ENCODE measurements at regions not wholly inside any gene's neighbourhood (a gene's known extent, or its start where the extent isn't known, plus 50 kb on each side); places are given as distances from the start of the nearest gene placed in this dataset.

- FAIRE-seq (no peak), DNase-seq (ENCODE audit: insufficient read length, low spot score) (no peak)
- TF ChIP-seq PAX5 (IDR thresholded peaks at IDR 0.05; ENCODE audit: insufficient read depth, low read length, severe bottlenecking) (no peak), POU2F2 (IDR thresholded peaks at IDR 0.05; ENCODE audit: low read depth, low read length) (no peak), POLR2A (IDR thresholded peaks at IDR 0.05; ENCODE audit: low read depth, low read length) (no peak), POLR2AphosphoS5 (IDR thresholded peaks at IDR 0.05; ENCODE audit: low read depth, low read length) (no peak), TAF1 (IDR thresholded peaks at IDR 0.05; ENCODE audit: low read depth, low read length) (no peak), SPI1 (IDR thresholded peaks at IDR 0.05; ENCODE audit: low read depth, low read length) (no peak)
Observed at GRCh38 chr6:1247056-1247455, 64.8 kb upstream of the FOXQ1 start.

GRCh38 chr6:1244941-1245340 lies 67.0 kb upstream of the FOXQ1 start:
- no peak for TF ChIP-seq TAF1 (IDR thresholded peaks at IDR 0.05; ENCODE audit: low read depth, low read length)
- TF ChIP-seq POLR2AphosphoS5 (IDR thresholded peaks at IDR 0.05; ENCODE audit: low read depth, low read length): no peak
- TF ChIP-seq SPI1 (IDR thresholded peaks at IDR 0.05; ENCODE audit: low read depth, low read length): no peak
- no peak for TF ChIP-seq POLR2A (IDR thresholded peaks at IDR 0.05; ENCODE audit: low read depth, low read length)
- TF ChIP-seq POU2F2 (IDR thresholded peaks at IDR 0.05; ENCODE audit: low read depth, low read length): no peak
- no peak for TF ChIP-seq PAX5 (IDR thresholded peaks at IDR 0.05; ENCODE audit: insufficient read depth, low read length, severe bottlenecking)
- FAIRE-seq: no peak
- DNase-seq (ENCODE audit: insufficient read length, low spot score): no peak

- TF ChIP-seq POLR2AphosphoS5 (IDR thresholded peaks at IDR 0.05; ENCODE audit: low read depth, low read length) (no peak), TAF1 (IDR thresholded peaks at IDR 0.05; ENCODE audit: low read depth, low read length) (no peak), POLR2A (IDR thresholded peaks at IDR 0.05; ENCODE audit: low read depth, low read length) (no peak), POU2F2 (IDR thresholded peaks at IDR 0.05; ENCODE audit: low read depth, low read length) (no peak), SPI1 (IDR thresholded peaks at IDR 0.05; ENCODE audit: low read depth, low read length) (no peak), PAX5 (IDR thresholded peaks at IDR 0.05; ENCODE audit: insufficient read depth, low read length, severe bottlenecking) (no peak)
- FAIRE-seq: no peak
Observed at GRCh38 chr6:1244278-1244677, 67.6 kb upstream of the FOXQ1 start.

GRCh38 chr6:1242446-1242845 lies 69.5 kb upstream of the FOXQ1 start:
- no peak for TF ChIP-seq PAX5 (IDR thresholded peaks at IDR 0.05; ENCODE audit: insufficient read depth, low read length, severe bottlenecking)
- no peak for TF ChIP-seq SPI1 (IDR thresholded peaks at IDR 0.05; ENCODE audit: low read depth, low read length)
- TF ChIP-seq POLR2AphosphoS5 (IDR thresholded peaks at IDR 0.05; ENCODE audit: low read depth, low read length): no peak
- TF ChIP-seq TAF1 (IDR thresholded peaks at IDR 0.05; ENCODE audit: low read depth, low read length): no peak
- TF ChIP-seq POU2F2 (IDR thresholded peaks at IDR 0.05; ENCODE audit: low read depth, low read length): no peak
- no peak for TF ChIP-seq POLR2A (IDR thresholded peaks at IDR 0.05; ENCODE audit: low read depth, low read length)
- no peak for DNase-seq (ENCODE audit: insufficient read length, low spot score)
- FAIRE-seq: no peak

More at GRCh38 chr6:1244278-1244677, 67.6 kb upstream of the FOXQ1 start:
- no peak for DNase-seq (ENCODE audit: insufficient read length, low spot score)

GRCh38 chr6:1242021-1242420 lies 69.9 kb upstream of the FOXQ1 start:
- TF ChIP-seq POLR2A (IDR thresholded peaks at IDR 0.05; ENCODE audit: low read depth, low read length) (no peak), POLR2AphosphoS5 (IDR thresholded peaks at IDR 0.05; ENCODE audit: low read depth, low read length) (no peak), POU2F2 (IDR thresholded peaks at IDR 0.05; ENCODE audit: low read depth, low read length) (no peak), TAF1 (IDR thresholded peaks at IDR 0.05; ENCODE audit: low read depth, low read length) (no peak), PAX5 (IDR thresholded peaks at IDR 0.05; ENCODE audit: insufficient read depth, low read length, severe bottlenecking) (no peak), SPI1 (IDR thresholded peaks at IDR 0.05; ENCODE audit: low read depth, low read length) (no peak)
- no peak for DNase-seq (ENCODE audit: insufficient read length, low spot score)
- FAIRE-seq: no peak

- FAIRE-seq (no peak), DNase-seq (ENCODE audit: insufficient read length, low spot score) (no peak)
- TF ChIP-seq POU2F2 (IDR thresholded peaks at IDR 0.05; ENCODE audit: low read depth, low read length) (no peak), SPI1 (IDR thresholded peaks at IDR 0.05; ENCODE audit: low read depth, low read length) (no peak), POLR2A (IDR thresholded peaks at IDR 0.05; ENCODE audit: low read depth, low read length) (no peak), TAF1 (IDR thresholded peaks at IDR 0.05; ENCODE audit: low read depth, low read length) (no peak), PAX5 (IDR thresholded peaks at IDR 0.05; ENCODE audit: insufficient read depth, low read length, severe bottlenecking) (no peak), POLR2AphosphoS5 (IDR thresholded peaks at IDR 0.05; ENCODE audit: low read depth, low read length) (no peak)
Observed at GRCh38 chr6:1240766-1241318, 71.1 kb upstream of the FOXQ1 start.

- FAIRE-seq (no peak), DNase-seq (ENCODE audit: insufficient read length, low spot score) (no peak)
- TF ChIP-seq TAF1 (IDR thresholded peaks at IDR 0.05; ENCODE audit: low read depth, low read length) (no peak), PAX5 (IDR thresholded peaks at IDR 0.05; ENCODE audit: insufficient read depth, low read length, severe bottlenecking) (no peak), POLR2AphosphoS5 (IDR thresholded peaks at IDR 0.05; ENCODE audit: low read depth, low read length) (no peak), SPI1 (IDR thresholded peaks at IDR 0.05; ENCODE audit: low read depth, low read length) (no peak), POLR2A (IDR thresholded peaks at IDR 0.05; ENCODE audit: low read depth, low read length) (no peak), POU2F2 (IDR thresholded peaks at IDR 0.05; ENCODE audit: low read depth, low read length) (no peak)
Observed at GRCh38 chr6:1239805-1240204, 72.1 kb upstream of the FOXQ1 start.

GRCh38 chr6:1238040-1238439 lies 73.9 kb upstream of the FOXQ1 start:
- FAIRE-seq: no peak
- DNase-seq (ENCODE audit: insufficient read length, low spot score): no peak
- TF ChIP-seq PAX5 (IDR thresholded peaks at IDR 0.05; ENCODE audit: insufficient read depth, low read length, severe bottlenecking) (no peak), POU2F2 (IDR thresholded peaks at IDR 0.05; ENCODE audit: low read depth, low read length) (no peak), TAF1 (IDR thresholded peaks at IDR 0.05; ENCODE audit: low read depth, low read length) (no peak), SPI1 (IDR thresholded peaks at IDR 0.05; ENCODE audit: low read depth, low read length) (no peak), POLR2A (IDR thresholded peaks at IDR 0.05; ENCODE audit: low read depth, low read length) (no peak), POLR2AphosphoS5 (IDR thresholded peaks at IDR 0.05; ENCODE audit: low read depth, low read length) (no peak)

- TF ChIP-seq PAX5 (IDR thresholded peaks at IDR 0.05; ENCODE audit: insufficient read depth, low read length, severe bottlenecking): no peak
- no peak for TF ChIP-seq POU2F2 (IDR thresholded peaks at IDR 0.05; ENCODE audit: low read depth, low read length)
- no peak for TF ChIP-seq POLR2A (IDR thresholded peaks at IDR 0.05; ENCODE audit: low read depth, low read length)
- TF ChIP-seq POLR2AphosphoS5 (IDR thresholded peaks at IDR 0.05; ENCODE audit: low read depth, low read length): no peak
- no peak for TF ChIP-seq SPI1 (IDR thresholded peaks at IDR 0.05; ENCODE audit: low read depth, low read length)
- TF ChIP-seq TAF1 (IDR thresholded peaks at IDR 0.05; ENCODE audit: low read depth, low read length): no peak
- FAIRE-seq (no peak), DNase-seq (ENCODE audit: insufficient read length, low spot score) (no peak)
Observed at GRCh38 chr6:1237636-1238035, 74.3 kb upstream of the FOXQ1 start.
